CD4-positive, alpha-beta T cell treated with Interleukin-17A for 1 hour (primary cell): ENCODE measurements at regions not wholly inside any gene's neighbourhood (a gene's known extent, or its start where the extent isn't known, plus 50 kb on each side); places are given as distances from the start of the nearest gene placed in this dataset.
A peak's percentile ranks its signal among the peaks of the same experiment; 100 is the strongest.

Experiments
- DNase-seq: peaks from one replicate; pipeline ENCODE4 v3.0.0-alpha.2; 2020

DNA sequence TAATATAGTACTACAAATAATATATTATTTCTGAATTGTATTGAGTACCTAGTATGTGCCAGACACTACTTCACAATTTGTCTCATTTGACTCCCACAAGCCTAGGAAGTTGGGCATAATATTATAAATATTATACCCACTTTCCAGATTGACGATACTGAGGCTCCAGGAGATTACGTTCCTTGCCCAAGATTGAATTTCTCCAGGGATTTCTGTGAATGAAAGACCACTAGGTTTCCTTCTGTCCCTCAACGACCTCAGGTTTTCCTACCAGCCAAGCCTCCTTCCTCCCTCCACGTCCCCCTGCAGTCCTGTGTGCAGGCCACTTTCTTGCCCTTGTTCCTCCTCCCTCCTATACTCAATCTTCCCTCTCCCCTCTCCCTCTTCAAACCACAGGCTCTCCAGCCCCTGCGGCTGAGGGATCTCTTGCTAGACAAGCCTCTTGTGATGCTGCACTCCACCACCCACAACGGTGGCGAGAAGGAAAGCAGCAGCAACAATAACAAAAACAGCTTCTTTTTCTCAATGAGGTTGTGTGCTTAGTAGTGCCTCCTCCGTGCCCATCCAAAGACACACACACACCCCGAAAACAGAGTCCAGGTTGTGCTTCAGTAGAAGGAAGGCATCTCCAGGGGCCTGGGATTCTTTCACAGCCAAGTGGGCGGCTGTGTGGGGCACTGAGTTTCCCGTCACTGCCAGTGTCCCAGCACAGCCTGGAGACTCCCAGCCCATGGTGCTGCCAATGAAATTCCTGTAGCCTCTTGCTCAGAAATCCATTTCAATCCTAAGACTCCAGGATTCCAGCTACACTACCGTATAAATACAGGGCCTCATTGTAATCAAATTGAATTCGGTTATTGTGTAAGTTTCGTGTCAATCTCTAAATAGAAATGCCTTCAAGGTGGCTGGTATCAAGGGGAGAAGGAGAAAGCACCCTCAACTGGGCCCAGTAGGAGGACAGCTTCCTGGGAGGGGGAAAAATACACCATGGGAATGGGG lies 94.4 kb downstream of the NCR2 start:
- DNase-seq: no peak

DNA sequence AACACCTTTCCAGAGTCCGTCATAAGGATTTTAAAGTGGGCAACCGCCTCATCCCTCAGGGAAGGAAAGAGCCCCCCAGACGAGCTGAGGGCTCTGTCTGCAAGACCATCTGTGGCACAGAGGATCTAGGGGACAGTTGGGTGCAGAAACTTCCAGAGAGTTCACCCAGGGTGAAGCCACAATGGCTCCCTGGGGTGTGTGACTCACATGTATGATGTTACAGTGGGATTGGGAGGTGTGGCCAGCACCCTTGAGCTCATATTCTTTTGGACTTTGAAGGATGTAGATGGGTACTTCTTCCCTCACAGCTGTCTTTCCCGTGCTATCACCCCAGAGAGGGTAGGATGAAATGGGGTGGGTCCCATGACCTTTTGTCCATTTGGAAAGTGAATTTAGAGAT lies 95.5 kb downstream of the NCR2 start:
- DNase-seq: no peak

DNA sequence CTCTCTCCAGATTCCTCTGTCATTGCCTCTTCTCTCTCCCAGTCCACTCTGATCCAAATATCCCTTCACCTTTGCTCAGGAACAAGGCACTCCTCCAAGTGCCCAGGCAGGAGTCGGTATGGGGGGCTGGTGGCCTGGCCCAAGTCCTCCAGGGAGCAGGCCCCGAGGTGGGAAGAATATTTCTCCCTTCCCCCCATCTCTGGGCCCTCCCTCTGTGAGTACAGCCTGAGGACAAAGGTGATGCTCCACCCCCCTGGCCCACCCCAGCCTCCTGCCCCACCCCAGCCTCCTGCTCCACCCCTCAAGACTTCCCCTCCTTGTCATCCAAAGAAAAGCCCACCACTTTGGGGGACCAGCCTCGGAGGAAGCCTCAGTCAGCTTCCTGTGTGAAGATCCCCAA lies 96.9 kb downstream of the NCR2 start:
- no peak for DNase-seq

- no peak for DNase-seq
These were observed 99.5 kb downstream of the NCR2 start for GRCh38 chr6:41434803-41435481.

DNA sequence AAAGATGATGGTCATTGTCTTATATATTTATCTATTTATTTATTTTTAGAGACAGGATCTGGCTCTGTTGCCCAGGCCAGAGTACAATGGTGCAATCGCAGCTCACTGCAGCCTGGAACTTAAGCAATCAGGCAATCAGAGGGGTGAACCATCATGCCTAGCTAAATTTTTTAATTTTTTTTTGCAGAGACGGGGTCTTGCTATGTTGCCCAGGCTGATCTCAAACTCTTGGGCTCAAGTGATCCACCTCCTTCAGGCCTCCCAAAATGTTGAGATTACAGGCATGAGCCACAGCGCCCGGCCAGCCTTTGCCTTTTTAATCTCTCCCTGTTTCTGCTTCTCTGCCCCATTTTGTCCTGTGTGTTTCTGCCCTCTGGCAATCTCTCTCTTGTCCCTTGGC lies 102.2 kb downstream of the NCR2 start:
- no peak for DNase-seq

DNA sequence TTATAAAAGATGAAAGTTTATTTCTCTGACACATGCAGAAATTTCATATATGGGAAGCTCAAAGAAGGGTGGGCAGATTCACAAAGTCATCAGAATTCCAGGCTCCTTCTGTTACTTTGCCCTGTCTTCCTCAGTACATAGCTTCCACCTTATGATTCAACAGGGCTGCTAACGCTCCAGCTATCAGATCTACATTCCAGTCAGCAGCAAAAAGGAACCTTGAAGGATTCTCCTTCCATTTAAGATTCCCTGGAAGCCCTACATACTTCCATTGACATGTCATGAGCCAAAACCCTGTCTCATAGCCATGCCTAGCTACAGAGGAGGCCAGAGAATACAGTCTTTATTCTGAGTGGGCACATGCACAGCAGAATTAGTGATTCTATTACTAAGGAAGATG lies 103.3 kb downstream of the NCR2 start:
- DNase-seq: no peak

GRCh38 chr6:41439524-41440418 lies 104.4 kb downstream of the NCR2 start:
- peak; percentile 43 for DNase-seq

DNA sequence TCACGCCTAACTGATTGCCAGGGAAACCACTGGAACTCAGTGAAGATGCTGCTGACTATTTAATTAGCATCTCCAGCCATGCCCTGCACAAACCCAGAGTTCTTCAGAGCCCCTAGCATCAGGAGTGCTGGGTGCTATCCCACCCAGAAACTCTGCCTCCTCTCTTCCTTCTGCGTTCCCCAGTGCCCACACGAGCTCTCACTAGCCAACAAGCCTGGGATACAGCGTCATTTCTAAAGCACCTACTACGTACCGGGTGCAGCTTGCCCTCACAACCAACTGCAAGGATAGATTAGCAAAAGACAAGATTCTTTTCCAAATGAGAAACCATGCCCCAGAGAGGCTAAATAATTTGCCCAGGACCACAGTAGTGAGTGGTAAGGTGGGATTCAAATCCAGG lies 105.2 kb upstream of the FOXP4 start:
- no peak for DNase-seq

DNA sequence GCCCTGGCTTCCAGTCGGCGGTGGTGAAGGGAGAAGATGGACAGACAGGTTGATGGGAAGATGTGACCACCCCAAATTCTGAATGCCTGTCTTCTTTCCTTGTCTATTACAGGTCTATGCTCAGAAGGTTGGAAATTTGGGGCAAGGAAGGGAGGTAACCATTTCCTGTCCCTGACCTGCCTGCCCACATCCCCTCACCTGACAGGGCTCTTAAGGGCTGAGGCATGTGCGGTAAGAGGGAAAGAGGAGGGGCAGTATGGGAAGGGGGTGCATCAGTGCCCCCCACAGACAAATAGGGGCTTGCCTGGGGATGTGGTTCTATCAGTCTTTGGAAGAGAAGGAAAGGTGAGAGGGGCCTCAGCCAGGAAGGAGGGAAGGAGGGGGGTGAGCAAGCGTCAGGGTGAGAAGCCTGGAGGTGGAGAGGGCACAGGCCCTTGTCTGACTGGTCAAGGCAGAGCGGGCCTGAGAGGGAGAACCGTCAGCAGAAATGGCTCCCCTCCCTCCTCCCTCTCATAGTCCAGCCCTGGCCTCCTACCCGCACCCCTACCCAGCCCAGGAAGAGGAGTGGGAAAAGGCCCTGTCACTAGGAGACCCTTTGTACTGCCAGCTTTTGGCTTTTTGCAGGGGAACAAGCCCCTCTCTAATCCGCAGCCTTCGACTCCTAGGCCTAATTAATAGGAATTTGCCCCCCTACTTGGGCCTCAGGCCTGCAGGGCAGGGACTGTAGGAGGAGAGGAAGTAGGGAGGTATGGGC lies 104.4 kb upstream of the FOXP4 start:
- DNase-seq: peak; percentile 12

- DNase-seq: no peak
These were observed 103.9 kb upstream of the FOXP4 start for GRCh38 chr6:41442352-41442672.

GRCh38 chr6:41442800-41443501 lies 103.2 kb upstream of the FOXP4 start:
- DNase-seq: no peak

GRCh38 chr6:41443616-41444525 lies 102.3 kb upstream of the FOXP4 start:
- DNase-seq: no peak

DNA sequence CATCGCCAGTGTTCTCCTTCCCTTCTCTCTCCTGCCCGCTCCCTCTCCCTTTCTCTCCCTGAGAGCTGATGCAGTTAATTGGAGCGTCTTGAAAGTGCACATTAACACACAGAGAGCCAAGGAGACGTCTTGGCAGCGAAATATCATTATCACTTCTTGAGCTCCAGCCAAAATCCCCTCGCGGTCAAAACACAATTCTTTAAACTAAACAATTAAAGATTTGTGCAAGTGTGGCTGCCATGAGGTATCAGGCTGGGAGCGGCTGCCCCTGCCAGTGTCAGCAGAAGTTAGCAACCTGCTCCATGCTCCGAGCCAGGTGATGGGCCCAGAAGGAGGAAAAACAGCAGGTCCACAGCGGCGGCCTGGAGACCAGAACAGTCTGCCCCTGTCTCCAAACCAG lies 100.9 kb upstream of the FOXP4 start:
- DNase-seq: no peak

DNA sequence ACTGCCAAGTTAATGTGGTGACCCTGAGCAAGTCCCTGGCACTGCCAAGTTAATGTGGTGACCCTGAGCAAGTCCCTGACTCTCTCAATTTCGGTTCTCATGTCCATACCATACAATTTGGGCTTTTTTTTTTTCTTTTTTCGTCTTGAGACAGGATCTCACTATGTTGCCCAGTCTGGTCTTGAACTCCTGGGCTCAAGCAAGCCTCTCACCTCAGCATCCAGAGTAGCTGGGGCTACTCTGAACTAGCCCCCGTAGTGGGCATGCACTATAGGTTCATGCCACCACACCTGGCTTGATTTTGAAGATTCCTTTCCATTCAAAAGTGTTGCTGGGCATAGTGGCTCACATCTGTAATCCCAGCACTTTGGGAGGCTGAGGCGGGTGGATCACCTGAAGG lies 100.0 kb upstream of the FOXP4 start:
- DNase-seq: no peak

DNA sequence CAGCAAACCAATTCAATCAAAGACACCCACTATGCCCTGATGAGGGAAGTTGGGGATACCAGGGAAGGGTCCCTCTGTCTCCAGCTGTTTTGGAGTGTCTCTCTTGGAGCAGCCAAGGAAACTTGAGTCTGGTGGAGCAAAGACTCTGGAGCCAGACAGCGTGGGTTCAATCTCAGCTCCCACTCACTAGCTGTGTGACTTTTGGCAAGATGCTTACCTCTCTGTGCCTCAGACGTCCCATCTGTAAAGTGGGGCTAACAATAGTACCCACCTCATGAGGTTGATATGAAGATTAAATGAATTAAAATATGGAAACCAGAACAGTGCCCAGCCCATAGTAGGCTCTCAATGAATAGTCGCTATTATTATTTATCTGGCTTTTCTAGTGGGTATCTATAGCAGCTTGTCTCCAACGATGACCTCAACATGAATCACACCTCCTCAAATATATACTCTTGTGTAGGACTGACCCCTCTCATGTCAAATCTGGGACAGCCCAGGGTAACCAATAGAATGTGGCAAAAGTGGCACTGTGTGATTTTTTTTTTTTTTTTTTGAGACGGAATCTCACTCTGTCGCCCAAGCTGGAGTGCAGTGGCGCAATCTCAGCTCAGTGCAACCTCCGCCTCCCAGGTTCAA lies 99.2 kb upstream of the FOXP4 start:
- DNase-seq: no peak

DNA sequence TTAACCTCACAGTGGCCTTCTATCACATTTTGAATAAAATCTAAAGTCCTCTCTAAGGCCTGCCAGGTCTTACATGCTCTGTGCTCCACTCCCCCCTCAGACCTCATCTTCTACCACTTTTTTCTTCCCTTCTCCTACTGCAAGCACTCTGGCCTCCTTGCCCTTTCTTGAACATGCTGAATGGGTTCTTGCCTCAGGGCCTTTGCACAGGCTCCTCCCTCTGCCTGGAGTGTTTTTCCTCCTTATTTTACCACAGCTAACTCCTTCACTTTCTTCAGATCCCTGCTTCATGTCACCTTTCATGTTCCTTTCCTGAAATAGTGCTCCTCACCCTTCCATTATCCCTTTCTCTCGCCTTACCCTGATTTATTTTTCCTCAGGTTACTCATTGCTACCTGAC lies 97.9 kb upstream of the FOXP4 start:
- no peak for DNase-seq

GRCh38 chr6:41449399-41450245 lies 96.6 kb upstream of the FOXP4 start:
- DNase-seq: no peak

DNA sequence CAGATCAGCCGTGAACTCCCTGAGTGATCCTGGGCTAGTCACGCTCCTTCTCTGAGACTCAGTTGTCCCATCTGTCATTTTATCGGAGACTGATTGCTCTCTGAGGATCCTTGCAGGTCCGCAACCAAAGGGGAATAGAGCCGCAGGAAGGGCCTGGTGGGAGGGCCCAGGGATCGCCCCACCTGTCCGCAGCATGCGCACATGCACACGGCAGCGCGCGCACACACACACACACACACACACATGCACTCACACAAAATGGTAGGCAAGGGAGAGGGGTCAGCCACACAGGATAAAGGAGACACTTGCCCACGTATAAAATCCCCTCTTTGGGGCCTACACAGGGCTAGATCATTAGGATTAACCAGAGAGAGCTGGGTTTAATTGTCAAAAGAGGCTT lies 95.6 kb upstream of the FOXP4 start:
- no peak for DNase-seq

DNA sequence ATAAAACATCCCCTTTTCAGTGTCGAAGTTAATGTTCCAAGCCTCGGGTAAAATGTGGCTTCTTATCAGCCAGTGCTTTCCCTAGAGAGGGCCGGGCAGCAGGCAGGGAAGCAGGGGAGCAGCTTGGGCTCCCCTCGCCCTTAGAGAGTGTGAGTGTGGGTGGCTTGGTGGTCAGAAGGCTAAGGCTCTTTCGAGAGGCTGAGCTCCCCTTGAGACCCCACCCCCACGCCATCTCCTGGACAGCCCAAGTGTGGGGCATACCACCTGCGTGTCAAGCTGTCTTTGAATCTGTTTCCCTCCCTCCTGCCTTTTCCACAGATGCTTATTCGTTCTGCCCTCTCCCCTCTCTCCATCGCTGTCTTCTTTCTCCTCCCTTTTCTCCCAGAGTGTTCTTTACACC lies 95.1 kb upstream of the FOXP4 start:
- no peak for DNase-seq
